ENCODE measurements at regions not wholly inside any gene's neighbourhood (a gene's known extent, or its start where the extent isn't known, plus 50 kb on each side); places are given as distances from the start of the nearest gene placed in this dataset.
"Not testable (repeated sequence)": the region's sequence is repeated elsewhere in the genome, so short reads cannot be mapped to it uniquely, and the experiment has no call there.

- H3K27ac Mint-ChIP-seq, result no peak overlapping the region
- DNase-seq (no peak), ATAC-seq (replicated peaks) (no peak)
- H3K27me3 Mint-ChIP-seq, result no peaks in the 10 kb centered on the region
- no peaks in the 10 kb centered on the region for H3K4me1 Mint-ChIP-seq (ENCODE audit: low read depth in 2 of 2)
- peaks cover 8 to 28% of the 10 kb centered on the region in 2 donors for H3K9me3 Mint-ChIP-seq
- no peaks in the 10 kb centered on the region for H3K36me3 Mint-ChIP-seq (ENCODE audit: insufficient read depth)
- H3K4me3 Mint-ChIP-seq, result no peak overlapping the region
Measured at GRCh38 chr5:125429498-125429897, 683.1 kb upstream of the ZNF608 start.

GRCh38 chr5:125433457-125433856 lies 687.0 kb upstream of the ZNF608 start:
- H3K27me3 Mint-ChIP-seq, result no peaks in the 10 kb centered on the region
- no peak overlapping the region for H3K4me3 Mint-ChIP-seq
- no peak overlapping the region for H3K27ac Mint-ChIP-seq
- DNase-seq (no peak), ATAC-seq (replicated peaks) (no peak)
- no peaks in the 10 kb centered on the region for H3K36me3 Mint-ChIP-seq (ENCODE audit: insufficient read depth)
- H3K4me1 Mint-ChIP-seq (ENCODE audit: low read depth in 2 of 2), result no peaks in the 10 kb centered on the region
- peaks cover 8 to 9% of the 10 kb centered on the region in 2 donors for H3K9me3 Mint-ChIP-seq

GRCh38 chr5:125439243-125439642 lies 692.8 kb upstream of the ZNF608 start:
- Mint-ChIP-seq H3K9me3 (peaks cover 18 to 26% of the 10 kb centered on the region in 2 donors), H3K27ac (no peak overlapping the region), H3K4me3 (no peak overlapping the region), H3K36me3 (ENCODE audit: insufficient read depth) (no peaks in the 10 kb centered on the region), H3K4me1 (ENCODE audit: low read depth in 2 of 2) (no peaks in the 10 kb centered on the region), H3K27me3 (no peaks in the 10 kb centered on the region)
- ATAC-seq (replicated peaks), result no peak
- no peak for DNase-seq

GRCh38 chr5:125440905-125441304 lies 694.5 kb upstream of the ZNF608 start:
- H3K27me3 Mint-ChIP-seq, result no peaks in the 10 kb centered on the region
- H3K4me1 Mint-ChIP-seq (ENCODE audit: low read depth in 2 of 2), result no peaks in the 10 kb centered on the region
- no peak overlapping the region for H3K27ac Mint-ChIP-seq
- ATAC-seq (replicated peaks), result no peak
- no peaks in the 10 kb centered on the region for H3K36me3 Mint-ChIP-seq (ENCODE audit: insufficient read depth)
- H3K9me3 Mint-ChIP-seq, result peaks cover 20 to 32% of the 10 kb centered on the region in 2 donors
- no peak overlapping the region for H3K4me3 Mint-ChIP-seq
- no peak for DNase-seq

- H3K36me3 Mint-ChIP-seq (ENCODE audit: insufficient read depth), result no peaks in the 10 kb centered on the region
- no peak for DNase-seq
- H3K27ac Mint-ChIP-seq, result no peak overlapping the region
- H3K4me3 Mint-ChIP-seq, result no peak overlapping the region
- no peaks in the 10 kb centered on the region for H3K4me1 Mint-ChIP-seq (ENCODE audit: low read depth in 2 of 2)
- H3K27me3 Mint-ChIP-seq, result no peaks in the 10 kb centered on the region
- ATAC-seq (replicated peaks), result no peak
- peaks cover 20 to 24% of the 10 kb centered on the region in 2 donors for H3K9me3 Mint-ChIP-seq
Measured at GRCh38 chr5:125446986-125447385, 700.5 kb upstream of the ZNF608 start.

- DNase-seq (no peak), ATAC-seq (replicated peaks) (no peak)
- no peak overlapping the region for H3K27ac Mint-ChIP-seq
- no peaks in the 10 kb centered on the region for H3K4me1 Mint-ChIP-seq (ENCODE audit: low read depth in 2 of 2)
- no peak overlapping the region for H3K4me3 Mint-ChIP-seq
- H3K27me3 Mint-ChIP-seq, result no peaks in the 10 kb centered on the region
- peaks cover 7 to 15% of the 10 kb centered on the region in 2 donors for H3K9me3 Mint-ChIP-seq
- no peaks in the 10 kb centered on the region for H3K36me3 Mint-ChIP-seq (ENCODE audit: insufficient read depth)
Measured at GRCh38 chr5:125450771-125451170, 704.3 kb upstream of the ZNF608 start.

GRCh38 chr5:125451622-125452021 lies 705.2 kb upstream of the ZNF608 start:
- Mint-ChIP-seq H3K4me3 (no peak overlapping the region), H3K27ac (no peak overlapping the region), H3K27me3 (no peaks in the 10 kb centered on the region), H3K4me1 (ENCODE audit: low read depth in 2 of 2) (no peaks in the 10 kb centered on the region), H3K9me3 (peaks cover 7 to 18% of the 10 kb centered on the region in 2 donors), H3K36me3 (ENCODE audit: insufficient read depth) (no peaks in the 10 kb centered on the region)
- DNase-seq, result no peak
- ATAC-seq (replicated peaks), result no peak

- Mint-ChIP-seq H3K9me3 (peaks cover 7 to 20% of the 10 kb centered on the region in 2 donors), H3K4me1 (ENCODE audit: low read depth in 2 of 2) (no peaks in the 10 kb centered on the region), H3K27me3 (no peaks in the 10 kb centered on the region), H3K36me3 (ENCODE audit: insufficient read depth) (no peaks in the 10 kb centered on the region), H3K27ac (no peak overlapping the region), H3K4me3 (no peak overlapping the region)
- ATAC-seq (replicated peaks) (no peak), DNase-seq (no peak)
Measured at GRCh38 chr5:125452991-125453390, 706.6 kb upstream of the ZNF608 start.

GRCh38 chr5:125455041-125455440 lies 708.6 kb upstream of the ZNF608 start:
- ATAC-seq (replicated peaks) (no peak), DNase-seq (no peak)
- Mint-ChIP-seq H3K9me3 (peaks cover 15 to 16% of the 10 kb centered on the region in 2 donors), H3K27me3 (no peaks in the 10 kb centered on the region), H3K4me1 (ENCODE audit: low read depth in 2 of 2) (no peaks in the 10 kb centered on the region), H3K36me3 (ENCODE audit: insufficient read depth) (no peaks in the 10 kb centered on the region), H3K4me3 (no peak overlapping the region), H3K27ac (no peak overlapping the region)

GRCh38 chr5:125456005-125456404 lies 709.6 kb upstream of the ZNF608 start:
- ATAC-seq (replicated peaks); H3K4me3 Mint-ChIP-seq; H3K27me3 Mint-ChIP-seq; DNase-seq; H3K27ac Mint-ChIP-seq; H3K4me1 Mint-ChIP-seq (ENCODE audit: low read depth in 2 of 2); H3K36me3 Mint-ChIP-seq (ENCODE audit: insufficient read depth): not testable (repeated sequence)
- H3K9me3 Mint-ChIP-seq, result peaks cover 15 to 16% of the 10 kb centered on the region in 2 donors

- Mint-ChIP-seq H3K4me3 (no peak overlapping the region), H3K9me3 (peaks cover 15 to 16% of the 10 kb centered on the region in 2 donors), H3K4me1 (ENCODE audit: low read depth in 2 of 2) (no peaks in the 10 kb centered on the region), H3K27ac (no peak overlapping the region), H3K27me3 (no peaks in the 10 kb centered on the region), H3K36me3 (ENCODE audit: insufficient read depth) (no peaks in the 10 kb centered on the region)
- DNase-seq (no peak), ATAC-seq (replicated peaks) (no peak)
Measured at GRCh38 chr5:125457617-125458016, 711.2 kb upstream of the ZNF608 start.

- H3K4me1 Mint-ChIP-seq (ENCODE audit: low read depth in 2 of 2); H3K27ac Mint-ChIP-seq; H3K27me3 Mint-ChIP-seq; H3K4me3 Mint-ChIP-seq; ATAC-seq (replicated peaks); H3K36me3 Mint-ChIP-seq (ENCODE audit: insufficient read depth); DNase-seq: not testable (repeated sequence)
- peaks cover 15 to 16% of the 10 kb centered on the region in 2 donors for H3K9me3 Mint-ChIP-seq
Measured at GRCh38 chr5:125458949-125459348, 712.5 kb upstream of the ZNF608 start.

GRCh38 chr5:125461641-125462072 lies 715.2 kb upstream of the ZNF608 start:
- H3K27ac Mint-ChIP-seq, result no peak overlapping the region
- no peaks in the 10 kb centered on the region for H3K4me1 Mint-ChIP-seq (ENCODE audit: low read depth in 2 of 2)
- DNase-seq, result no peak
- ATAC-seq (replicated peaks), result no peak
- no peaks in the 10 kb centered on the region for H3K36me3 Mint-ChIP-seq (ENCODE audit: insufficient read depth)
- H3K4me3 Mint-ChIP-seq, result no peak overlapping the region
- no peaks in the 10 kb centered on the region for H3K27me3 Mint-ChIP-seq
- peaks cover 7 to 17% of the 10 kb centered on the region in 2 donors for H3K9me3 Mint-ChIP-seq

GRCh38 chr5:125463466-125464092 lies 717.1 kb upstream of the ZNF608 start:
- H3K36me3 Mint-ChIP-seq (ENCODE audit: insufficient read depth), result no peaks in the 10 kb centered on the region
- H3K27me3 Mint-ChIP-seq, result no peaks in the 10 kb centered on the region
- no peak overlapping the region for H3K4me3 Mint-ChIP-seq
- no peaks in the 10 kb centered on the region for H3K4me1 Mint-ChIP-seq (ENCODE audit: low read depth in 2 of 2)
- no peak overlapping the region for H3K27ac Mint-ChIP-seq
- DNase-seq (no peak), ATAC-seq (replicated peaks) (no peak)
- H3K9me3 Mint-ChIP-seq, result peaks cover 7 to 17% of the 10 kb centered on the region in 2 donors

Measured in effector memory CD8-positive, alpha-beta T cell (primary cell).